ENCODE measurements at regions not wholly inside any gene's neighbourhood (a gene's known extent, or its start where the extent isn't known, plus 50 kb on each side); places are given as distances from the start of the nearest gene placed in this dataset.

- H3K4me3 ChIP-seq (replicated peaks in 1 of 3; ENCODE audit: insufficient read depth in 1 of 3, low read depth in 1 of 3, low read length in 3 of 3) = no peak overlapping the region
- no peaks in the 10 kb centered on the region for H3K4me1 ChIP-seq (ENCODE audit: control insufficient read depth, extremely low read depth, insufficient read depth, low read length)
- no peaks in the 10 kb centered on the region for H3K27me3 ChIP-seq (ENCODE audit: control insufficient read depth in 2 of 2, insufficient read depth in 2 of 2, low read length in 2 of 2)
- H3K79me2 ChIP-seq (ENCODE audit: control insufficient read depth, insufficient read depth, low read length) = no peaks in the 10 kb centered on the region
- intact Hi-C loops (cut with micrococcal nuclease) (no loop called here), dilution Hi-C loops (cut with MboI; ENCODE audit: extremely low pct_ligation_motif_present, low sequenced_read_pairs) (no loop called here)
- DNase-seq (ENCODE audit: low read depth, low spot score) = no peak
- ChIA-PET POLR2A (no interaction called here), CTCF (no interaction called here)
- no peaks in the 10 kb centered on the region for H3K9me1 ChIP-seq (replicated peaks; ENCODE audit: control insufficient read depth, extremely low read depth, insufficient read depth, low read length)
- no peak for FAIRE-seq
- H3K4me2 ChIP-seq (ENCODE audit: insufficient read depth, low read length) = no peak overlapping the region
- BruUV-seq (replicated peaks) = no TSS peak
- no peak overlapping the region for H3K9ac ChIP-seq (replicated peaks; ENCODE audit: extremely low read depth, insufficient read depth, low read length)
- no peak overlapping the region for H3K27ac ChIP-seq (ENCODE audit: insufficient read depth, low read depth, low read length)
- no peaks in the 10 kb centered on the region for H3K9me3 ChIP-seq (replicated peaks; ENCODE audit: control insufficient read depth, insufficient read depth, low read length)
- H3K36me3 ChIP-seq (ENCODE audit: control insufficient read depth in 2 of 2, extremely low read depth in 1 of 2, insufficient read depth in 2 of 2, low read length in 2 of 2) = no peaks in the 10 kb centered on the region
- no peaks in the 10 kb centered on the region for H4K20me1 ChIP-seq (replicated peaks; ENCODE audit: control insufficient read depth, extremely low read depth, insufficient read depth, low read length)
- H2AFZ ChIP-seq (ENCODE audit: low read depth, low read length) = no peak overlapping the region
- TF ChIP-seq EZH2 (IDR thresholded peaks at IDR 0.05; ENCODE audit: borderline replicate concordance, low read depth, low read length, severe bottlenecking) = no peak
- no peak for TF ChIP-seq JUN (IDR thresholded peaks at IDR 0.05; ENCODE audit: borderline replicate concordance, insufficient read depth, insufficient read length, low read depth)
- TF ChIP-seq MAX (IDR thresholded peaks at IDR 0.05; ENCODE audit: insufficient read depth, insufficient read length) = no peak
- TF ChIP-seq GATA2 (IDR thresholded peaks at IDR 0.05; ENCODE audit: insufficient read depth, insufficient read length, low read depth, low read length) = no peak
- TF ChIP-seq MYC (IDR thresholded peaks at IDR 0.05; ENCODE audit: low read depth, low read length) = no peak
- no peak for TF ChIP-seq CTCF (IDR thresholded peaks at IDR 0.05; ENCODE audit: extremely low read depth in 1 of 2, insufficient read depth in 1 of 2, low read depth in 1 of 2, low read length in 2 of 2)
- TF ChIP-seq FOS (IDR thresholded peaks at IDR 0.05; ENCODE audit: borderline replicate concordance, insufficient read depth, low read length) = no peak
- no peak for TF ChIP-seq POLR2A (IDR thresholded peaks at IDR 0.05; ENCODE audit: low read depth, low read length)
- no peak for TF ChIP-seq POLR2AphosphoS5 (IDR thresholded peaks at IDR 0.05; ENCODE audit: insufficient read depth, low read depth, low read length)
Measured at GRCh38 chr4:43835869-43836268, 612.7 kb downstream of the KCTD8 start.
